ENCODE measurements at regions not wholly inside any gene's neighbourhood (a gene's known extent, or its start where the extent isn't known, plus 50 kb on each side); places are given as distances from the start of the nearest gene placed in this dataset.
A peak's percentile ranks its signal among the peaks of the same experiment; 100 is the strongest.

- Mint-ChIP-seq H3K9me3 (ENCODE audit: unreplicated experiment) (no peaks in the 10 kb centered on the region), H3K27ac (ENCODE audit: unreplicated experiment) (peak overlapping the region; percentile 90)
- DNase-seq (ENCODE audit: extremely low spot score, unreplicated experiment): no peak
These were observed 806.3 kb upstream of the GJE1 start for GRCh38 chr6:141326426-141326825.

GRCh38 chr6:141321493-141322347, 811.0 kb upstream of the GJE1 start:
- H3K4me1 Mint-ChIP-seq (ENCODE audit: unreplicated experiment): peaks cover 18% of the 10 kb centered on the region
- H3K27ac Mint-ChIP-seq (ENCODE audit: unreplicated experiment): peak overlapping the region; percentile 5
- DNase-seq (ENCODE audit: extremely low spot score, unreplicated experiment): no peak
- no peaks in the 10 kb centered on the region for H3K27me3 Mint-ChIP-seq (ENCODE audit: unreplicated experiment)
- peaks cover 4% of the 10 kb centered on the region for H3K36me3 Mint-ChIP-seq (ENCODE audit: unreplicated experiment)
- peaks cover 8% of the 10 kb centered on the region for H3K9me3 Mint-ChIP-seq (ENCODE audit: unreplicated experiment)
- no peak for TF ChIP-seq CTCF (IDR thresholded peaks at IDR 0.05)
- no peak overlapping the region for H3K4me3 Mint-ChIP-seq (ENCODE audit: unreplicated experiment)

More at GRCh38 chr6:141326426-141326825, 806.3 kb upstream of the GJE1 start:
- Mint-ChIP-seq H3K4me1 (ENCODE audit: unreplicated experiment) (peaks cover 21% of the 10 kb centered on the region), H3K36me3 (ENCODE audit: unreplicated experiment) (no peaks in the 10 kb centered on the region), H3K4me3 (ENCODE audit: unreplicated experiment) (peak overlapping the region; percentile 63), H3K27me3 (ENCODE audit: unreplicated experiment) (no peaks in the 10 kb centered on the region)
- TF ChIP-seq CTCF (IDR thresholded peaks at IDR 0.05): no peak

- H3K36me3 Mint-ChIP-seq (ENCODE audit: unreplicated experiment): peaks cover 4% of the 10 kb centered on the region
- H3K9me3 Mint-ChIP-seq (ENCODE audit: unreplicated experiment): peaks cover 8% of the 10 kb centered on the region
- H3K27me3 Mint-ChIP-seq (ENCODE audit: unreplicated experiment): no peaks in the 10 kb centered on the region
- H3K27ac Mint-ChIP-seq (ENCODE audit: unreplicated experiment): no peak overlapping the region
- no peak for DNase-seq (ENCODE audit: extremely low spot score, unreplicated experiment)
- H3K4me3 Mint-ChIP-seq (ENCODE audit: unreplicated experiment): no peak overlapping the region
- TF ChIP-seq CTCF (IDR thresholded peaks at IDR 0.05): no peak
- no peaks in the 10 kb centered on the region for H3K4me1 Mint-ChIP-seq (ENCODE audit: unreplicated experiment)
These were observed 816.5 kb upstream of the GJE1 start for GRCh38 chr6:141316236-141316635.

GRCh38 chr6:141313986-141314385, 818.7 kb upstream of the GJE1 start:
- Mint-ChIP-seq H3K4me1 (ENCODE audit: unreplicated experiment) (no peaks in the 10 kb centered on the region), H3K27me3 (ENCODE audit: unreplicated experiment) (no peaks in the 10 kb centered on the region), H3K9me3 (ENCODE audit: unreplicated experiment) (peaks cover 14% of the 10 kb centered on the region), H3K4me3 (ENCODE audit: unreplicated experiment) (no peak overlapping the region), H3K27ac (ENCODE audit: unreplicated experiment) (no peak overlapping the region), H3K36me3 (ENCODE audit: unreplicated experiment) (peaks cover 4% of the 10 kb centered on the region)
- TF ChIP-seq CTCF (IDR thresholded peaks at IDR 0.05): no peak
- no peak for DNase-seq (ENCODE audit: extremely low spot score, unreplicated experiment)

- H3K4me3 Mint-ChIP-seq (ENCODE audit: unreplicated experiment): no peak overlapping the region
- no peak for DNase-seq (ENCODE audit: extremely low spot score, unreplicated experiment)
- H3K27ac Mint-ChIP-seq (ENCODE audit: unreplicated experiment): no peak overlapping the region
- no peaks in the 10 kb centered on the region for H3K27me3 Mint-ChIP-seq (ENCODE audit: unreplicated experiment)
- no peaks in the 10 kb centered on the region for H3K36me3 Mint-ChIP-seq (ENCODE audit: unreplicated experiment)
- peaks cover 11% of the 10 kb centered on the region for H3K9me3 Mint-ChIP-seq (ENCODE audit: unreplicated experiment)
- no peak for TF ChIP-seq CTCF (IDR thresholded peaks at IDR 0.05)
- no peaks in the 10 kb centered on the region for H3K4me1 Mint-ChIP-seq (ENCODE audit: unreplicated experiment)
These were observed 823.4 kb upstream of the GJE1 start for GRCh38 chr6:141309295-141309694.

Measured in osteocyte (in vitro differentiated cells).